SK-N-SH (cell line): ENCODE measurements at regions not wholly inside any gene's neighbourhood (a gene's known extent, or its start where the extent isn't known, plus 50 kb on each side); places are given as distances from the start of the nearest gene placed in this dataset.

Experiments used
- CTCF ChIP-seq: fragments of 200-600 bp; sonication (generic); IDR thresholded peaks from 2 replicates; pipeline ENCODE4 v1.6.1; 2017; ENCODE audit warnings: antibody characterized with exemption, mild to moderate bottlenecking, moderate library complexity
- EP300 ChIP-seq, 2 experiments: IDR thresholded peaks; 2 replicates each; pipeline versions ENCODE4 v1.4.0 to v1.6.1; 2012; ENCODE audit warnings: borderline replicate concordance in 1 of 2, low read depth in 1 of 2, low read length in 1 of 2
- FOSL2 ChIP-seq: IDR thresholded peaks from 2 replicates; pipeline ENCODE4 v1.4.0; 2012; ENCODE audit warnings: low read depth, mild to moderate bottlenecking, moderate library complexity, borderline replicate concordance
- IRF3 ChIP-seq: fragments of 150-350 bp; IDR thresholded peaks from 2 replicates; pipeline ENCODE4 v1.6.1; 2016; ENCODE audit warnings: mild to moderate bottlenecking, low read depth, low read length
- JUND ChIP-seq: IDR thresholded peaks from 2 replicates; pipeline ENCODE4 v1.4.0; 2012
- MAX ChIP-seq: IDR thresholded peaks from 2 replicates; pipeline ENCODE4 v1.4.0; 2012; ENCODE audit warnings: low read depth
- POLR2AphosphoS5 ChIP-seq: IDR thresholded peaks from 2 replicates; pipeline ENCODE4 v1.6.1; 2012; ENCODE audit warnings: low read depth, low read length
- RAD21 ChIP-seq: IDR thresholded peaks from 2 replicates; pipeline ENCODE4 v1.6.1; 2012; ENCODE audit warnings: mild to moderate bottlenecking, low read length
- RCOR1 ChIP-seq: fragments of 150-350 bp; IDR thresholded peaks from 2 replicates; pipeline ENCODE4 v1.6.1; 2017; ENCODE audit warnings: antibody characterized with exemption, low read length
- REST ChIP-seq: IDR thresholded peaks from 2 replicates; pipeline ENCODE4 v1.6.1; 2012; ENCODE audit warnings: mild to moderate bottlenecking, low read depth, low read length, moderate library complexity
- RFX5 ChIP-seq: IDR thresholded peaks from 2 replicates; pipeline ENCODE4 v1.6.1; 2012; ENCODE audit warnings: mild to moderate bottlenecking, improper control_type of control experiment, low read length
- TEAD4 ChIP-seq: IDR thresholded peaks from 2 replicates; pipeline ENCODE4 v1.4.0; 2012; ENCODE audit warnings: mild to moderate bottlenecking, borderline replicate concordance; ENCODE audit not compliant: insufficient read depth
- USF2 ChIP-seq: fragments of 150-350 bp; IDR thresholded peaks from 2 replicates; pipeline ENCODE4 v1.6.1; 2017; ENCODE audit warnings: antibody characterized with exemption, low read length, low read depth, borderline replicate concordance

- TF ChIP-seq FOSL2 (no peak), RAD21 (no peak), CTCF (no peak), REST (no peak), IRF3 (no peak), EP300 (IDR thresholded peaks at IDR 0.05; ENCODE audit: borderline replicate concordance in 1 of 2, low read depth in 1 of 2, low read length in 1 of 2) (no peak), USF2 (no peak), MAX (no peak), RCOR1 (peak; percentile 42; the same call in 1 of the 2 replicates), POLR2AphosphoS5 (no peak), JUND (no peak), TEAD4 (no peak), RFX5 (no peak)
Observed at GRCh38 chr9:105855987-105856386, 161.6 kb downstream of the TMEM38B start.
